Vagina (tissue), 2 donors: ENCODE measurements at regions not wholly inside any gene's neighbourhood (a gene's known extent, or its start where the extent isn't known, plus 50 kb on each side); places are given as distances from the start of the nearest gene placed in this dataset.

ENCODE experiments used
- CTCF ChIP-seq, 3 experiments: fragments of 450-650 bp in 2 of 3; fragments of 200-600 bp in 1 of 3; sonication (generic) in 1 of 3; IDR thresholded peaks; one replicate each; pipeline ENCODE4 v1.5.1; 2017 to 2019; ENCODE audit warnings: antibody characterized with exemption in 3 of 3, mild to moderate bottlenecking in 2 of 3, moderate library complexity in 2 of 3
- POLR2A ChIP-seq, 2 donors: fragments of 450-650 bp; IDR thresholded peaks; one replicate each; pipeline ENCODE4 v1.6.1; 2017; ENCODE audit warnings: antibody characterized with exemption in 2 of 2, mild to moderate bottlenecking in 2 of 2, moderate library complexity in 2 of 2
- POLR2AphosphoS5 ChIP-seq, 2 donors: sonication (generic); formaldehyde crosslinking; IDR thresholded peaks; one replicate each; pipeline ENCODE4 v1.9.0; 2017; ENCODE audit warnings: antibody characterized with exemption in 2 of 2, mild to moderate bottlenecking in 2 of 2, low read depth in 1 of 2; ENCODE audit not compliant: insufficient read depth in 1 of 2

- TF ChIP-seq CTCF (IDR thresholded peaks at IDR 0.05) (no peak), POLR2A (IDR thresholded peaks at IDR 0.05) (no peak), POLR2AphosphoS5 (IDR thresholded peaks at IDR 0.05; ENCODE audit: insufficient read depth in 1 of 2, low read depth in 1 of 2) (no peak)
Observed at GRCh38 chr13:74021505-74021904, 112.7 kb downstream of the KLF12 start.
